CD14-positive monocyte (primary cell): ENCODE measurements at regions not wholly inside any gene's neighbourhood (a gene's known extent, or its start where the extent isn't known, plus 50 kb on each side); places are given as distances from the start of the nearest gene placed in this dataset.

Source experiments
- DNase-seq, 3 donors: peaks; one replicate each; pipeline ENCODE4 v3.0.0-alpha.2; 2011 to 2022
- H2AFZ ChIP-seq: 2 replicates; pipeline ENCODE4 v1.6.0; 2012; ENCODE audit warnings: mild to moderate bottlenecking, low read depth, low read length, inconsistent platforms; ENCODE audit not compliant: insufficient read depth, poor library complexity, severe bottlenecking
- H3K27ac ChIP-seq, 2 donors: 1 replicate in 1 of 2; 2 replicates in 1 of 2; pipeline ENCODE4 v1.5.1; 2012 to 2013; ENCODE audit warnings: low read length in 2 of 2, control low read depth in 1 of 2, inconsistent platforms in 1 of 2, low read depth in 1 of 2, mild to moderate bottlenecking in 1 of 2
- H3K27me3 ChIP-seq, 2 donors: one replicate each; pipeline versions ENCODE4 v1.6.0 to v1.6.1; 2011 to 2013; ENCODE audit warnings: low read length in 2 of 2; ENCODE audit not compliant: control insufficient read depth in 2 of 2, insufficient read depth in 2 of 2
- H3K36me3 ChIP-seq, 2 donors: replicated peaks in 1 of 2; 1 replicate in 1 of 2; 2 replicates in 1 of 2; pipeline versions ENCODE4 v1.5.1 to v1.6.1; 2012 to 2013; ENCODE audit warnings: low read length in 2 of 2, control low read depth in 1 of 2, inconsistent platforms in 1 of 2, mild to moderate bottlenecking in 1 of 2; ENCODE audit not compliant: insufficient read depth in 2 of 2, control insufficient read depth in 1 of 2
- H3K4me1 ChIP-seq, 2 donors: 1 replicate in 1 of 2; 2 replicates in 1 of 2; pipeline versions ENCODE4 v1.5.1 to v1.6.1; 2012 to 2013; ENCODE audit warnings: low read length in 2 of 2, control low read depth in 1 of 2, inconsistent platforms in 1 of 2, mild to moderate bottlenecking in 1 of 2, moderate library complexity in 1 of 2; ENCODE audit not compliant: insufficient read depth in 2 of 2, control insufficient read depth in 1 of 2
- H3K4me2 ChIP-seq: replicated peaks from 2 replicates; pipeline ENCODE3; 2012; ENCODE audit warnings: low read length, moderate library complexity, mild to moderate bottlenecking; ENCODE audit not compliant: poor library complexity, severe bottlenecking; ENCODE audit errors: extremely low read depth
- H3K4me3 ChIP-seq, 3 experiments: fragments of 200-600 bp in 1 of 3; sonication (generic) in 1 of 3; replicated peaks in 1 of 3; 1 replicate in 2 of 3; 2 replicates in 1 of 3; pipeline ENCODE4 v1.5.1; 2011 to 2013; ENCODE audit warnings: low read length in 3 of 3, mild to moderate bottlenecking in 3 of 3, control low read depth in 2 of 3, low read depth in 2 of 3, inconsistent platforms in 1 of 3, moderate library complexity in 1 of 3
- H3K79me2 ChIP-seq: 2 replicates; pipeline ENCODE4 v1.6.0; 2012; ENCODE audit warnings: mild to moderate bottlenecking, control low read depth, inconsistent platforms, low read length, moderate library complexity; ENCODE audit not compliant: insufficient read depth
- H3K9ac ChIP-seq: 2 replicates; pipeline ENCODE4 v1.6.0; 2017; ENCODE audit warnings: low read length, mild to moderate bottlenecking; ENCODE audit not compliant: insufficient read depth, poor library complexity, severe bottlenecking
- H3K9me3 ChIP-seq, 2 donors: replicated peaks in 1 of 2; 1 replicate in 1 of 2; 2 replicates in 1 of 2; pipeline versions ENCODE4 v1.5.1 to v1.6.1; 2012 to 2013; ENCODE audit warnings: low read length in 2 of 2, control low read depth in 1 of 2; ENCODE audit not compliant: control insufficient read depth in 1 of 2, insufficient read depth in 1 of 2
- H4K20me1 ChIP-seq: 2 replicates; pipeline ENCODE4 v1.6.0; 2012; ENCODE audit warnings: mild to moderate bottlenecking, low read length, control low read depth, moderate library complexity; ENCODE audit not compliant: insufficient read depth
- H3K27ac Mint-ChIP-seq, 7 donors: one replicate each; pipeline ENCODE4 v1.8.0; 2020; ENCODE audit warnings: mild to moderate bottlenecking in 7 of 7, mixed read lengths in 7 of 7, moderate library complexity in 6 of 7, inconsistent platforms in 2 of 7
- H3K27me3 Mint-ChIP-seq, 3 donors: one replicate each; pipeline ENCODE4 v1.8.0; 2021 to 2022; ENCODE audit warnings: low read depth in 3 of 3, mild to moderate bottlenecking in 3 of 3, mixed read lengths in 3 of 3, moderate library complexity in 3 of 3, inconsistent platforms in 1 of 3
- H3K36me3 Mint-ChIP-seq, 2 donors: one replicate each; pipeline ENCODE4 v1.8.0; 2020; ENCODE audit warnings: mixed read lengths in 2 of 2, inconsistent platforms in 1 of 2, mild to moderate bottlenecking in 1 of 2
- H3K4me1 Mint-ChIP-seq: one replicate; pipeline ENCODE4 v1.8.0; 2020; ENCODE audit warnings: mild to moderate bottlenecking, mixed read lengths
- H3K4me3 Mint-ChIP-seq, 2 donors: one replicate each; pipeline ENCODE4 v1.8.0; 2020; ENCODE audit warnings: mild to moderate bottlenecking in 2 of 2, mixed read lengths in 2 of 2, moderate library complexity in 1 of 2
- H3K9me3 Mint-ChIP-seq, 7 donors: one replicate each; pipeline ENCODE4 v1.8.0; 2020 to 2022; ENCODE audit warnings: mixed read lengths in 7 of 7, mild to moderate bottlenecking in 6 of 7, moderate library complexity in 6 of 7, inconsistent platforms in 2 of 7
- WGBS: methylation state at CpG from one replicate; pipeline ENCODE4 v1.1.5; 2013; ENCODE audit warnings: missing lambda C conversion rate; ENCODE audit not compliant: insufficient coverage; 5-methylcytosine and 5-hydroxymethylcytosine counted together
- intact Hi-C, 2 donors: fragments of 100-400 bp; cut with micrococcal nuclease; formaldehyde crosslinking; loops; one replicate each; pipeline versions ENCODE4 v1.15.0 to v1.15.1; 2023
- TF ChIP-seq, protein P1 (sequence below): fragments of 200-600 bp; IDR thresholded peaks from one replicate; pipeline ENCODE4 v1.8.0; 2022; ENCODE audit warnings: antibody characterized with exemption, mild to moderate bottlenecking

DNA sequence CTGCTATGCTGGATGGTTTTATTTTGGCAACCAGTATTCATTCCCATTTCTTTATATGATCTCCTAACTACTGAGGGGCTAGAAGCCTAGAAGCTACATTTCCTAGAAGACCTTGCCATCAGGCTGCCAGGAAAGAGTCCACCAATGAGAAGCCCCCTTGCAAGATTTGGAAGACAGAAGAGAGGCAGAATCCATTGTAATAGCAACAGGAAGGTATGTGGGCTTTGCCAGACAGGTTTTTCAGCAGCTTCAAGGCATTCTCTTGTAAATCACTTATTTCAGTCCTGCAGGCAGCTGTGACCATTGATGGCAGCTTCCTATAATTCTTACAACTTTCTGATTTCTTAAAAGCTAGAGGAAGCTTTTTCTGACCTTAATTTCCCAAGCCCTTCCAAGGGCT, 148.3 kb upstream of the NHS start:
- Mint-ChIP-seq H3K4me1 (no peaks in the 10 kb centered on the region), H3K27me3 (peaks cover 0 to 9% (median 1%) of the 10 kb centered on the region in 3 donors), H3K9me3 (peaks cover 0 to 4% (median 0%) of the 10 kb centered on the region in 7 donors), H3K36me3 (no peaks in the 10 kb centered on the region), H3K4me3 (no peak overlapping the region), H3K27ac (no peak overlapping the region)
- H4K20me1 ChIP-seq: no peaks in the 10 kb centered on the region
- H3K9me3 ChIP-seq: no peaks in the 10 kb centered on the region
- H3K4me3 ChIP-seq: no peak overlapping the region
- DNase-seq: no peak
- intact Hi-C loops: no loop called here
- no peaks in the 10 kb centered on the region for H3K4me1 ChIP-seq
- no peak overlapping the region for H3K9ac ChIP-seq
- no peaks in the 10 kb centered on the region for H3K36me3 ChIP-seq
- H2AFZ ChIP-seq: no peak overlapping the region
- peaks cover 2 to 7% of the 10 kb centered on the region in 2 donors for H3K27me3 ChIP-seq
- TF ChIP-seq, protein P1, sequence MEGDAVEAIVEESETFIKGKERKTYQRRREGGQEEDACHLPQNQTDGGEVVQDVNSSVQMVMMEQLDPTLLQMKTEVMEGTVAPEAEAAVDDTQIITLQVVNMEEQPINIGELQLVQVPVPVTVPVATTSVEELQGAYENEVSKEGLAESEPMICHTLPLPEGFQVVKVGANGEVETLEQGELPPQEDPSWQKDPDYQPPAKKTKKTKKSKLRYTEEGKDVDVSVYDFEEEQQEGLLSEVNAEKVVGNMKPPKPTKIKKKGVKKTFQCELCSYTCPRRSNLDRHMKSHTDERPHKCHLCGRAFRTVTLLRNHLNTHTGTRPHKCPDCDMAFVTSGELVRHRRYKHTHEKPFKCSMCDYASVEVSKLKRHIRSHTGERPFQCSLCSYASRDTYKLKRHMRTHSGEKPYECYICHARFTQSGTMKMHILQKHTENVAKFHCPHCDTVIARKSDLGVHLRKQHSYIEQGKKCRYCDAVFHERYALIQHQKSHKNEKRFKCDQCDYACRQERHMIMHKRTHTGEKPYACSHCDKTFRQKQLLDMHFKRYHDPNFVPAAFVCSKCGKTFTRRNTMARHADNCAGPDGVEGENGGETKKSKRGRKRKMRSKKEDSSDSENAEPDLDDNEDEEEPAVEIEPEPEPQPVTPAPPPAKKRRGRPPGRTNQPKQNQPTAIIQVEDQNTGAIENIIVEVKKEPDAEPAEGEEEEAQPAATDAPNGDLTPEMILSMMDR: no peak
- no peak overlapping the region for H3K27ac ChIP-seq
- H3K79me2 ChIP-seq: no peaks in the 10 kb centered on the region
- no peak overlapping the region for H3K4me2 ChIP-seq

GRCh38 chrX:17237146-17237545, 137.9 kb upstream of the NHS start:
- H3K4me3 ChIP-seq: no peak overlapping the region
- peaks cover 0 to 2% (median 0%) of the 10 kb centered on the region in 7 donors for H3K9me3 Mint-ChIP-seq
- no CpG with 5 or more reads among the region's 5 CpGs for WGBS

More at GRCh38 chrX:17237146-17237545, 137.9 kb upstream of the NHS start:
- intact Hi-C loops: no loop called here
- no peaks in the 10 kb centered on the region for H3K36me3 Mint-ChIP-seq
- H3K27me3 ChIP-seq: peaks cover 0 to 4% of the 10 kb centered on the region in 2 donors
- H3K4me2 ChIP-seq: no peak overlapping the region
- TF ChIP-seq, protein P1: no peak
- no peaks in the 10 kb centered on the region for H3K36me3 ChIP-seq
- H3K27me3 Mint-ChIP-seq: peaks cover 0 to 7% (median 2%) of the 10 kb centered on the region in 3 donors
- no peaks in the 10 kb centered on the region for H3K4me1 Mint-ChIP-seq
- H3K4me1 ChIP-seq: no peaks in the 10 kb centered on the region
- no peak overlapping the region for H3K4me3 Mint-ChIP-seq
- H2AFZ ChIP-seq: no peak overlapping the region
- no peaks in the 10 kb centered on the region for H3K79me2 ChIP-seq
- peak overlapping the region in 1 of 7 donors; percentile 12 for H3K27ac Mint-ChIP-seq
- no peak for DNase-seq
- H3K27ac ChIP-seq: no peak overlapping the region
- no peak overlapping the region for H3K9ac ChIP-seq
- H3K9me3 ChIP-seq: no peaks in the 10 kb centered on the region
- no peaks in the 10 kb centered on the region for H4K20me1 ChIP-seq
